HepG2 (cell line): ENCODE measurements at regions not wholly inside any gene's neighbourhood (a gene's known extent, or its start where the extent isn't known, plus 50 kb on each side); places are given as distances from the start of the nearest gene placed in this dataset.

Experiments used
- EP300 ChIP-seq, 3 experiments: sonication (generic) in 1 of 3; formaldehyde crosslinking in 1 of 3; IDR thresholded peaks; 2 replicates each; pipeline versions ENCODE4 v1.5.1 to v1.6.1; 2011 to 2020; ENCODE audit warnings: low read depth in 2 of 3, low read length in 2 of 3, borderline replicate concordance in 1 of 3, improper control_type of control experiment in 1 of 3, mild to moderate bottlenecking in 1 of 3, missing genetic modification reagents in 1 of 3, moderate library complexity in 1 of 3
- HNRNPK ChIP-seq: fragments of 200-400 bp; formaldehyde crosslinking; IDR thresholded peaks from 2 replicates; pipeline ENCODE4 v1.6.1; 2018; ENCODE audit warnings: low read length, low read depth, moderate library complexity, mild to moderate bottlenecking; ENCODE audit not compliant: poor library complexity, severe bottlenecking
- JUND ChIP-seq: sonication (generic); formaldehyde crosslinking; IDR thresholded peaks from 2 replicates; pipeline ENCODE4 v1.8.0; 2022; ENCODE audit warnings: mild to moderate bottlenecking, missing genetic modification reagents
- POLR2A ChIP-seq, 2 experiments: IDR thresholded peaks; 2 replicates each; pipeline ENCODE4 v1.6.1; 2011; ENCODE audit warnings: low read depth in 2 of 2, low read length in 2 of 2, mild to moderate bottlenecking in 1 of 2, moderate library complexity in 1 of 2; ENCODE audit not compliant: insufficient read depth in 1 of 2
- TF ChIP-seq, protein P1 (sequence below): sonication (generic); formaldehyde crosslinking; IDR thresholded peaks from 2 replicates; pipeline ENCODE4 v1.4.0; 2020; ENCODE audit warnings: missing genetic modification reagents

- TF ChIP-seq JUND (CRISPR knock-in tag) = no peak
- TF ChIP-seq, protein P1, sequence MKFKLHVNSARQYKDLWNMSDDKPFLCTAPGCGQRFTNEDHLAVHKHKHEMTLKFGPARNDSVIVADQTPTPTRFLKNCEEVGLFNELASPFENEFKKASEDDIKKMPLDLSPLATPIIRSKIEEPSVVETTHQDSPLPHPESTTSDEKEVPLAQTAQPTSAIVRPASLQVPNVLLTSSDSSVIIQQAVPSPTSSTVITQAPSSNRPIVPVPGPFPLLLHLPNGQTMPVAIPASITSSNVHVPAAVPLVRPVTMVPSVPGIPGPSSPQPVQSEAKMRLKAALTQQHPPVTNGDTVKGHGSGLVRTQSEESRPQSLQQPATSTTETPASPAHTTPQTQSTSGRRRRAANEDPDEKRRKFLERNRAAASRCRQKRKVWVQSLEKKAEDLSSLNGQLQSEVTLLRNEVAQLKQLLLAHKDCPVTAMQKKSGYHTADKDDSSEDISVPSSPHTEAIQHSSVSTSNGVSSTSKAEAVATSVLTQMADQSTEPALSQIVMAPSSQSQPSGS (CRISPR knock-in tag) = no peak
- no peak for TF ChIP-seq POLR2A (IDR thresholded peaks at IDR 0.05; ENCODE audit: insufficient read depth in 1 of 2, low read depth in 2 of 2, low read length in 2 of 2)
- no peak for TF ChIP-seq EP300 (IDR thresholded peaks at IDR 0.05; ENCODE audit: low read depth in 2 of 2, low read length in 2 of 2)
- TF ChIP-seq EP300 (CRISPR knock-in tag; IDR thresholded peaks at IDR 0.05; ENCODE audit: borderline replicate concordance) = no peak
- TF ChIP-seq HNRNPK = no peak
These were observed 102.3 kb upstream of the IPO9 start for GRCh38 chr1:201726700-201727099.
